B cell (primary cell): ENCODE measurements at regions not wholly inside any gene's neighbourhood (a gene's known extent, or its start where the extent isn't known, plus 50 kb on each side); places are given as distances from the start of the nearest gene placed in this dataset.

ENCODE experiments used
- ATAC-seq: fragments of 200-7000 bp; cut with Tn5 transposase; one replicate; pipeline ENCODE4 v1.10.0; 2021; ENCODE audit warnings: low read depth, mild to moderate bottlenecking, moderate number of reproducible peaks, moderate library complexity
- CTCF ChIA-PET: fragments of 350-600 bp; sonication (Branson Sonifier 250); formaldehyde crosslinking; loops from one replicate; lab custom pipeline; 2021; ENCODE audit warnings: antibody characterized with exemption, inconsistent platforms; lab: Charles Lee
- POLR2A ChIA-PET: fragments of 350-600 bp; sonication (Branson Sonifier 250); formaldehyde crosslinking; loops from one replicate; lab custom pipeline; 2021; ENCODE audit warnings: antibody characterized with exemption; lab: Charles Lee
- DNase-seq: peaks from one replicate; pipeline ENCODE4 v3.0.0; 2013
- H2AFZ ChIP-seq: 2 replicates; pipeline ENCODE4 v1.6.1; 2012; ENCODE audit warnings: mild to moderate bottlenecking, low read depth, low read length; ENCODE audit not compliant: insufficient read depth, poor library complexity, severe bottlenecking
- H3K27ac ChIP-seq, 2 donors: 1 replicate in 1 of 2; 2 replicates in 1 of 2; pipeline ENCODE4 v1.5.1; 2012 to 2013; ENCODE audit warnings: low read length in 2 of 2, mild to moderate bottlenecking in 2 of 2, moderate library complexity in 1 of 2
- H3K27me3 ChIP-seq, 4 experiments: fragments of 200-600 bp in 1 of 4; sonication (generic) in 1 of 4; replicated peaks in 1 of 4; 1 replicate in 2 of 4; 2 replicates in 2 of 4; pipeline versions ENCODE4 v1.6.1 to v1.7.0; 2013 to 2016; ENCODE audit warnings: low read length in 3 of 4, mild to moderate bottlenecking in 2 of 4, mixed read lengths in 1 of 4, moderate library complexity in 1 of 4; ENCODE audit not compliant: insufficient read depth in 4 of 4, control insufficient read depth in 3 of 4; ENCODE audit errors: control extremely low read depth in 1 of 4
- H3K36me3 ChIP-seq, 2 experiments: replicated peaks in 1 of 2; 1 replicate in 1 of 2; 2 replicates in 1 of 2; pipeline versions ENCODE4 v1.6.1 to v1.7.1; 2013; ENCODE audit warnings: low read length in 1 of 2; ENCODE audit not compliant: insufficient read depth in 2 of 2, control insufficient read depth in 1 of 2; ENCODE audit errors: control extremely low read depth in 1 of 2, extremely low read depth in 1 of 2
- H3K4me1 ChIP-seq, 2 donors: fragments of 200-600 bp in 1 of 2; sonication (generic) in 1 of 2; 1 replicate in 1 of 2; 2 replicates in 1 of 2; pipeline versions ENCODE4 v1.5.1 to v1.6.1; 2013 to 2017; ENCODE audit warnings: low read length in 2 of 2; ENCODE audit not compliant: control insufficient read depth in 2 of 2, insufficient read depth in 2 of 2
- H3K4me2 ChIP-seq: replicated peaks from 2 replicates; pipeline ENCODE3; 2012; ENCODE audit warnings: mild to moderate bottlenecking, low read depth, low read length; ENCODE audit not compliant: poor library complexity, severe bottlenecking
- H3K4me3 ChIP-seq, 5 experiments: fragments of 200-600 bp in 1 of 5; sonication (generic) in 1 of 5; 1 replicate in 3 of 5; 2 replicates in 2 of 5; pipeline versions ENCODE4 v1.5.1 to v1.7.0; 2011 to 2016; ENCODE audit warnings: low read length in 4 of 5, mild to moderate bottlenecking in 4 of 5, low read depth in 2 of 5, control low read depth in 1 of 5, moderate library complexity in 1 of 5; ENCODE audit not compliant: insufficient read depth in 1 of 5; ENCODE audit errors: control extremely low read depth in 1 of 5, extremely low read depth in 1 of 5
- H3K79me2 ChIP-seq: fragments of 200-600 bp; sonication (generic); one replicate; pipeline ENCODE4 v1.6.0; 2016; ENCODE audit warnings: low read length; ENCODE audit not compliant: control insufficient read depth, insufficient read depth
- H3K9ac ChIP-seq: fragments of 200-600 bp; sonication (generic); 2 replicates; pipeline ENCODE4 v1.6.1; 2017; ENCODE audit warnings: mild to moderate bottlenecking, low read length, moderate library complexity
- H3K9me3 ChIP-seq, 3 donors: one replicate each; pipeline versions ENCODE4 v1.6.1 to v1.7.1; 2013; ENCODE audit warnings: low read length in 2 of 3; ENCODE audit not compliant: control insufficient read depth in 2 of 3, insufficient read depth in 1 of 3; ENCODE audit errors: control extremely low read depth in 1 of 3
- H4K20me1 ChIP-seq: 2 replicates; pipeline ENCODE4 v1.6.0; 2012; ENCODE audit warnings: mild to moderate bottlenecking, low read length; ENCODE audit not compliant: insufficient read depth, control insufficient read depth, poor library complexity, severe bottlenecking
- H3K27ac Mint-ChIP-seq: one replicate; pipeline ENCODE4 v1.8.0; 2021; ENCODE audit warnings: mixed read lengths
- H3K27me3 Mint-ChIP-seq: one replicate; pipeline ENCODE4 v1.8.0; 2021; ENCODE audit warnings: mixed read lengths
- H3K4me1 Mint-ChIP-seq: one replicate; pipeline ENCODE4 v1.8.0; 2021; ENCODE audit warnings: mixed read lengths
- H3K4me3 Mint-ChIP-seq: one replicate; pipeline ENCODE4 v1.8.0; 2021; ENCODE audit warnings: mixed read lengths
- H3K9me3 Mint-ChIP-seq: one replicate; pipeline ENCODE4 v1.8.0; 2022; ENCODE audit warnings: mixed read lengths; ENCODE audit not compliant: insufficient read depth
- EZH2 ChIP-seq: IDR thresholded peaks from 2 replicates; pipeline ENCODE4 v1.6.1; 2012; ENCODE audit warnings: borderline replicate concordance, low read depth, mild to moderate bottlenecking, moderate library complexity, low read length; ENCODE audit not compliant: insufficient read depth, poor library complexity, severe bottlenecking
- WGBS: methylation state at CpG from one replicate; pipeline ENCODE4 v1.1.5; 2013; ENCODE audit warnings: missing lambda C conversion rate; ENCODE audit not compliant: insufficient coverage; 5-methylcytosine and 5-hydroxymethylcytosine counted together
- intact Hi-C: fragments of 100-400 bp; cut with micrococcal nuclease; formaldehyde crosslinking; loops from one replicate; pipeline ENCODE4 v1.10.0; 2022
- TF ChIP-seq, protein P1 (sequence below): fragments of 200-600 bp; IDR thresholded peaks from one replicate; pipeline ENCODE4 v1.8.0; 2022; ENCODE audit warnings: antibody characterized with exemption, mild to moderate bottlenecking

- no peak for DNase-seq
- Mint-ChIP-seq H3K4me3 (no peak overlapping the region), H3K9me3 (no peaks in the 10 kb centered on the region), H3K4me1 (no peaks in the 10 kb centered on the region), H3K27ac (no peak overlapping the region), H3K27me3 (no peaks in the 10 kb centered on the region)
- Histone ChIP-seq H2AFZ (no peak overlapping the region), H3K4me1 (no peaks in the 10 kb centered on the region), H3K9me3 (no peaks in the 10 kb centered on the region), H3K36me3 (no peaks in the 10 kb centered on the region), H3K79me2 (no peaks in the 10 kb centered on the region), H3K4me2 (no peak overlapping the region), H3K9ac (no peak overlapping the region), H3K4me3 (no peak overlapping the region), H4K20me1 (no peaks in the 10 kb centered on the region), H3K27me3 (no peaks in the 10 kb centered on the region), H3K27ac (no peak overlapping the region)
- no peak for ATAC-seq
- intact Hi-C loops = no loop called here
- ChIA-PET CTCF (no interaction called here), POLR2A (no interaction called here)
- TF ChIP-seq EZH2 = no peak
- TF ChIP-seq, protein P1, sequence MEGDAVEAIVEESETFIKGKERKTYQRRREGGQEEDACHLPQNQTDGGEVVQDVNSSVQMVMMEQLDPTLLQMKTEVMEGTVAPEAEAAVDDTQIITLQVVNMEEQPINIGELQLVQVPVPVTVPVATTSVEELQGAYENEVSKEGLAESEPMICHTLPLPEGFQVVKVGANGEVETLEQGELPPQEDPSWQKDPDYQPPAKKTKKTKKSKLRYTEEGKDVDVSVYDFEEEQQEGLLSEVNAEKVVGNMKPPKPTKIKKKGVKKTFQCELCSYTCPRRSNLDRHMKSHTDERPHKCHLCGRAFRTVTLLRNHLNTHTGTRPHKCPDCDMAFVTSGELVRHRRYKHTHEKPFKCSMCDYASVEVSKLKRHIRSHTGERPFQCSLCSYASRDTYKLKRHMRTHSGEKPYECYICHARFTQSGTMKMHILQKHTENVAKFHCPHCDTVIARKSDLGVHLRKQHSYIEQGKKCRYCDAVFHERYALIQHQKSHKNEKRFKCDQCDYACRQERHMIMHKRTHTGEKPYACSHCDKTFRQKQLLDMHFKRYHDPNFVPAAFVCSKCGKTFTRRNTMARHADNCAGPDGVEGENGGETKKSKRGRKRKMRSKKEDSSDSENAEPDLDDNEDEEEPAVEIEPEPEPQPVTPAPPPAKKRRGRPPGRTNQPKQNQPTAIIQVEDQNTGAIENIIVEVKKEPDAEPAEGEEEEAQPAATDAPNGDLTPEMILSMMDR = no peak
These were observed 613.4 kb upstream of the ATP2B1 start for GRCh38 chr12:90322006-90322405.

DNA sequence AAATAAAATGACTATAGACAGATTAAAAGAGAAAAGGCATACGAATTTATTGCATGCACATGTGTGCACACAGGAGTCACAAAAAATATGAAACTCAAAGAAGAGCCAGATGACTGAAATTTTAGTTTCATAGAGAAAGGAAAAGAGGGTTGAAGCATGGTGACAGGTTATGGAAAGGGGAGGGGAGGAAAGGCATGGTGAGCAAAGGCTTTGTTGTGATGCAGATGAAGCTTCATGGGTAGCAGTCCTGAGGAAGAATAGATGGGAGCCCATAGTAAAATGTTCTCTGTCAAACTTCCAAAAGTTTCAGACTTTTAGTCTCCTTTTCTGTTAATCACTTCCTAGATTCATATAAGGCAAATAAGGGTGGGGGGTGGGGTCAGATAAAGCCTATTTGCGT lies 612.7 kb upstream of the ATP2B1 start:
- no peak overlapping the region for H2AFZ ChIP-seq
- TF ChIP-seq, protein P1 = no peak
- TF ChIP-seq EZH2 = no peak
- no peak overlapping the region for H3K4me2 ChIP-seq
- H3K4me3 Mint-ChIP-seq = no peak overlapping the region
- no peaks in the 10 kb centered on the region for H4K20me1 ChIP-seq
- no peak overlapping the region for H3K27ac Mint-ChIP-seq
- H3K4me1 Mint-ChIP-seq = no peaks in the 10 kb centered on the region
- no peak for ATAC-seq
- H3K4me3 ChIP-seq = no peak overlapping the region
- H3K4me1 ChIP-seq = no peaks in the 10 kb centered on the region
- no peaks in the 10 kb centered on the region for H3K27me3 ChIP-seq
- no peaks in the 10 kb centered on the region for H3K36me3 ChIP-seq
- POLR2A ChIA-PET = no interaction called here
- H3K9me3 ChIP-seq = no peaks in the 10 kb centered on the region
- H3K27me3 Mint-ChIP-seq = no peaks in the 10 kb centered on the region
- no peaks in the 10 kb centered on the region for H3K9me3 Mint-ChIP-seq
- 80% methylated on average over 1 of the region's 2 CpGs for WGBS
- H3K27ac ChIP-seq = no peak overlapping the region
- DNase-seq = no peak
- CTCF ChIA-PET = no interaction called here
- intact Hi-C loops = no loop called here
- H3K9ac ChIP-seq = no peak overlapping the region
- no peaks in the 10 kb centered on the region for H3K79me2 ChIP-seq
